ENCODE measurements at regions not wholly inside any gene's neighbourhood (a gene's known extent, or its start where the extent isn't known, plus 50 kb on each side); places are given as distances from the start of the nearest gene placed in this dataset.

DNA sequence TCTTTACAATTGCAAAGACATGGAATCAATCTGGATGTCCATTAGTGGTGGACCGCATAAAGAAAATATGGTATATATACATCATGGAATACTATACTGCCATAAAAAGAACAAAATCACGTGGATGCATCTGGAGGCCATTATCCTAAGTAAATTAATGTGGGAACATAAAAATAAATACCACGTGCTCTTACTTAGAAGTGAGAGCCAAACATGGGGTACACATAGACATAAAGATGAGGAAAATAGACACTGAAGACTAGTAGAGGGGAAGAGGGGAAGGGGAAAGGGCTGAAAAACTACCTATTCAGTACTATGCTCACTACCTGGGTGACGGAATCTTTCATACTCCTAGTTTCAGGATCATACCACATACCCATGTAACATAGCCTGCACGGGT is 179.3 kb upstream of the TECRL start:
- dilution Hi-C loops (cut with HindIII; ENCODE audit: low sequenced_read_pairs, unreplicated experiment) = no loop called here
- CTCF ChIA-PET = no interaction called here
- H2BK15ac ChIP-seq (ENCODE audit: low read depth, low read length) = no peak overlapping the region
- no peak overlapping the region for H3K56ac ChIP-seq (ENCODE audit: extremely low read depth, insufficient read depth, low read length)
- H3K4ac ChIP-seq (ENCODE audit: low read depth, low read length) = no peak overlapping the region
- H3K4me2 ChIP-seq (ENCODE audit: low read depth, low read length) = no peak overlapping the region
- H3K14ac ChIP-seq (replicated peaks; ENCODE audit: low read depth, low read length) = no peak overlapping the region
- H4K20me1 ChIP-seq (ENCODE audit: insufficient read depth, low read length) = no peaks in the 10 kb centered on the region
- intact Hi-C loops (cut with micrococcal nuclease) = no loop called here
- H3K9me3 ChIP-seq (ENCODE audit: control insufficient read depth, insufficient read depth, low read length) = peaks cover 5% of the 10 kb centered on the region
- ATAC-seq (ENCODE audit: low read depth) = no peak
- H2BK120ac ChIP-seq (ENCODE audit: low read depth, low read length) = no peak overlapping the region
- H3K36me3 ChIP-seq (ENCODE audit: control insufficient read depth, insufficient read depth, low read length) = no peaks in the 10 kb centered on the region
- no peak overlapping the region for H3K23ac ChIP-seq (ENCODE audit: low read depth, low read length)
- H4K5ac ChIP-seq (ENCODE audit: low read depth, low read length) = no peak overlapping the region
- no peak overlapping the region for H3K9ac ChIP-seq (ENCODE audit: low read depth, low read length)
- no peak for DNase-seq
- H3K9me1 ChIP-seq (ENCODE audit: insufficient read depth, low read length) = no peaks in the 10 kb centered on the region
- H3K79me1 ChIP-seq (ENCODE audit: low read depth in 1 of 2, low read length in 2 of 2) = no peaks in the 10 kb centered on the region
- no peak overlapping the region for H2AFZ ChIP-seq (replicated peaks; ENCODE audit: low read length, poor library complexity)
- TF ChIP-seq, protein P1, sequence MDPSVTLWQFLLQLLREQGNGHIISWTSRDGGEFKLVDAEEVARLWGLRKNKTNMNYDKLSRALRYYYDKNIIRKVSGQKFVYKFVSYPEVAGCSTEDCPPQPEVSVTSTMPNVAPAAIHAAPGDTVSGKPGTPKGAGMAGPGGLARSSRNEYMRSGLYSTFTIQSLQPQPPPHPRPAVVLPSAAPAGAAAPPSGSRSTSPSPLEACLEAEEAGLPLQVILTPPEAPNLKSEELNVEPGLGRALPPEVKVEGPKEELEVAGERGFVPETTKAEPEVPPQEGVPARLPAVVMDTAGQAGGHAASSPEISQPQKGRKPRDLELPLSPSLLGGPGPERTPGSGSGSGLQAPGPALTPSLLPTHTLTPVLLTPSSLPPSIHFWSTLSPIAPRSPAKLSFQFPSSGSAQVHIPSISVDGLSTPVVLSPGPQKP (IDR thresholded peaks at IDR 0.05; ENCODE audit: borderline replicate concordance, low read depth, low read length) = no peak
- no peak for TF ChIP-seq SMC3 (IDR thresholded peaks at IDR 0.05; ENCODE audit: low read depth, low read length)
- TF ChIP-seq POLR2A (IDR thresholded peaks at IDR 0.05; ENCODE audit: low read depth, low read length) = no peak
- TF ChIP-seq, protein P2, sequence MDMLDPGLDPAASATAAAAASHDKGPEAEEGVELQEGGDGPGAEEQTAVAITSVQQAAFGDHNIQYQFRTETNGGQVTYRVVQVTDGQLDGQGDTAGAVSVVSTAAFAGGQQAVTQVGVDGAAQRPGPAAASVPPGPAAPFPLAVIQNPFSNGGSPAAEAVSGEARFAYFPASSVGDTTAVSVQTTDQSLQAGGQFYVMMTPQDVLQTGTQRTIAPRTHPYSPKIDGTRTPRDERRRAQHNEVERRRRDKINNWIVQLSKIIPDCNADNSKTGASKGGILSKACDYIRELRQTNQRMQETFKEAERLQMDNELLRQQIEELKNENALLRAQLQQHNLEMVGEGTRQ (IDR thresholded peaks at IDR 0.05; ENCODE audit: low read depth, low read length) = no peak
- no peak for TF ChIP-seq RAD21 (IDR thresholded peaks at IDR 0.05; ENCODE audit: low read length)
- no peak for TF ChIP-seq MAFK (IDR thresholded peaks at IDR 0.05; ENCODE audit: low read depth, low read length)
- TF ChIP-seq MXI1 (IDR thresholded peaks at IDR 0.05; ENCODE audit: borderline replicate concordance, low read depth, low read length) = no peak
- no peak for TF ChIP-seq RFX5 (IDR thresholded peaks at IDR 0.05; ENCODE audit: low read depth, low read length)
- POLR2A ChIA-PET (ENCODE audit: unreplicated experiment) = no interaction called here
- no peak overlapping the region for H4K8ac ChIP-seq (ENCODE audit: low read depth in 2 of 2, low read length in 2 of 2)
- no peak overlapping the region for H3K27ac ChIP-seq (ENCODE audit: insufficient read depth, low read length)
- H2BK5ac ChIP-seq (ENCODE audit: low read depth, low read length, poor library complexity, severe bottlenecking) = no peak overlapping the region
- H3K27me3 ChIP-seq (ENCODE audit: control insufficient read depth, insufficient read depth, low read length) = no peaks in the 10 kb centered on the region
- H2AK9ac ChIP-seq (replicated peaks; ENCODE audit: low read depth, low read length, poor library complexity) = no peak overlapping the region
- no peak overlapping the region for H2AK5ac ChIP-seq (ENCODE audit: low read depth, low read length)
- H3K4me1 ChIP-seq (ENCODE audit: control insufficient read depth, insufficient read depth, low read length) = no peaks in the 10 kb centered on the region
- H4K91ac ChIP-seq (ENCODE audit: insufficient read depth, low read depth, low read length) = no peak overlapping the region
- no peak overlapping the region for H3K4me3 ChIP-seq (ENCODE audit: insufficient read depth, low read depth, low read length)
- BruUV-seq (replicated peaks) = no TSS peak
- in situ Hi-C loops (cut with MboI; ENCODE audit: low sequenced_read_pairs) = no loop called here
- no peak overlapping the region for H3K18ac ChIP-seq (ENCODE audit: low read depth, low read length)
- WGBS, 2 experiments (ENCODE audit: extremely low coverage in 2 of 2, insufficient read length in 1 of 2) = no CpG with 5 or more reads among the region's 5 CpGs
- H2BK20ac ChIP-seq (ENCODE audit: low read depth, low read length) = no peak overlapping the region

Measured in IMR-90 (cell line).